Kidney tubule cell (primary cell): ENCODE measurements at regions not wholly inside any gene's neighbourhood (a gene's known extent, or its start where the extent isn't known, plus 50 kb on each side); places are given as distances from the start of the nearest gene placed in this dataset.
A peak's percentile ranks its signal among the peaks of the same experiment; 100 is the strongest.
"Not testable (repeated sequence)": the region's sequence is repeated elsewhere in the genome, so short reads cannot be mapped to it uniquely, and the experiment has no call there.

ENCODE experiments used
- DNase-seq: peaks from one replicate; pipeline ENCODE4 v3.0.0-alpha.2; 2018; ENCODE audit warnings: low spot score

GRCh38 chr21:18104802-18105201, 139.8 kb upstream of the CHODL start:
- no peak for DNase-seq

GRCh38 chr21:18096413-18096812, 148.2 kb upstream of the CHODL start:
- not testable (repeated sequence) for DNase-seq

DNA sequence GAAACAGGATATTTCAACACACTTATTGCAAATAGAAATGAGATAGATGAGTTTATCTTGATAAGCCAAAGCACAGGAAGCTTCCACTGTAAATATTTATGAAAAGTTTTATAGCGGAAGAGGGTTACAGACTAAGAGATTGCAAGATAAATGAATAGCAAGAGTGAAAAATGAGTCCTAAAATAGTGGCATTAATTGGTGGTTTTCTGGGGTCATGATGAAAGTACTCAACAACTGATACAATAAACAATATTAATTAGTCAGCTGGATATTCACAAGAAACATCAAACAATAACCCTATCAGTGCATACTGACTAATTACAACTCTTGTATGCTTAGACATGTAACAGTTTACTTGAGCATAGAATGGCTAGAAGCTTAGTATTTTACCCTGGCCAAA, 154.8 kb upstream of the CHODL start:
- DNase-seq: no peak

- DNase-seq: no peak
Observed at GRCh38 chr21:18070392-18070791, 174.2 kb upstream of the CHODL start.

GRCh38 chr21:18069875-18070274, 174.8 kb upstream of the CHODL start:
- DNase-seq: no peak

GRCh38 chr21:18060402-18060801, 184.2 kb upstream of the CHODL start:
- DNase-seq: no peak

DNA sequence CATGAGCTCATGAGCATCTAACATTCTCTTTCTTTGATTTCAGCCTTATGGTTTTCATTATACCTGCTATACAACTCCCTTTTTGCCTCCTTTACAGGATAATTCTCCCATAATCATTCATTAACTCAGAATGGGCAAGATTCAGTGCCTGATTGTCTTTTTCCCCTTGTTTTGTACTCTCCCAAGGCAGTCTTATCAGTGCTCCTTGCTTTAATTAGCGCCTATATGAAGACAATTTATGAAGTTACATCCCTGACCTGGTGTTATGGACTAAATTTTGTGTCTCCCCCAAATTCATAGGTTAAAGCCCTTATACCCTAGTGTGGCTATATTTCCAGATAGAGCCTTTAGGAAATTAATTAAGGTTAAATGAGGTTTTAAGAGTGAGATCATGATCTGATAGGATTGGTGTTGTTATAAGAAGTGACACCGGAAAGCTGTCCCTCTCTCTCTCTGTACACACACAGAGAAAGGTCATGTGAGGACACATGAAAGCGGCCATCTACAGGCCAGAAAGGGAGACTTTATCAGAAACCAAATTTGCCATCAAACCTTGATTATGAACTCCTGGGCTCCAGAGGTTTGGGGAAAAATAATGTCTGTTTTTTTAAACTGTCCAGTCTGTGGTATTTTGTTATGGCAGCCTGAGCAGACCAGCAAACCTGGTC, 185.8 kb upstream of the CHODL start:
- no peak for DNase-seq

- DNase-seq: no peak
Observed at GRCh38 chr21:18053151-18053550, 191.5 kb upstream of the CHODL start.

- DNase-seq: no peak
Observed at GRCh38 chr21:18049461-18049860, 195.2 kb upstream of the CHODL start.

DNA sequence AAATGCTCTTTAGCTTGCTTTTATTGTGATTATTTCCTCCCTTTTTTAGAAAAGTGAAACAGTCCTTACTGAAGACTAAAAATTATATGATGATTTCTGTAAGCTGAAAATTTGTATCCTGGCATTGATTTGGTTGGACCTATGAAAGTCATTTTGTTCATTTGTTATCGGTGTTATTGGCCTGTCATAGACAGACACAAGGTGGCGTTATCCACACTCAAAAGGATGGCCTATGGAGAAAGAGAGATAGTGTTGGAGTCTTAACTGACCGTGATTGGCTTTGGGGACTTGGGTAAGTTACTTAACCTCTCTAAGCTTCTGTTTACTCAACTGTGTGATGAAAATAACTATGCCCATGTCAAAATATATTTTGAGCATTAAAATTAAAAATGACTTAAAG, 203.6 kb upstream of the CHODL start:
- DNase-seq: peak; percentile 8

- DNase-seq: peak; percentile 61
Observed at GRCh38 chr21:18030248-18030647, 211.1 kb upstream of the C21orf91 start.

- no peak for DNase-seq
Observed at GRCh38 chr21:18026359-18026758, 207.2 kb upstream of the C21orf91 start.

GRCh38 chr21:18023711-18024110, 204.6 kb upstream of the C21orf91 start:
- no peak for DNase-seq

DNA sequence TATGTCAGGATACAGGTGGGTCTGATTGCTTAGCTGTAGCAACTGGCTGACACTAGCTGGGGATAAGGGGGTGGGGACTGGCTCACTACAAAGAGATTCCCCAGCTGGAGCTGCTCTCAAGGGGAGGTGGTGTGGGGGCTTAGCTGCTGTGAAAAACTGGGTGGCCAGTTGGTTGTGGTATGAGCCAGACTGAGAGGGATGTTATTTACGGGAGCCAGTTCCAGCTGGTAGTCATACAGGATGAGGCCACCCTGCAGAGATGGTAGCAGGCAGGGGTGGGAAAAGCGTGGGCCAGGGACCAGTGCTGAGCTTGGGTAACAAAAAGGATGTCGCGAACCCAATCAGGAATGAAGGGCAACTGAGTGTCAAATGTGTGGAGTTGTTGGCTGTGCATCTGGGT, 204.0 kb upstream of the C21orf91 start:
- no peak for DNase-seq

GRCh38 chr21:18007121-18007520, 188.0 kb upstream of the C21orf91 start:
- DNase-seq: no peak

DNA sequence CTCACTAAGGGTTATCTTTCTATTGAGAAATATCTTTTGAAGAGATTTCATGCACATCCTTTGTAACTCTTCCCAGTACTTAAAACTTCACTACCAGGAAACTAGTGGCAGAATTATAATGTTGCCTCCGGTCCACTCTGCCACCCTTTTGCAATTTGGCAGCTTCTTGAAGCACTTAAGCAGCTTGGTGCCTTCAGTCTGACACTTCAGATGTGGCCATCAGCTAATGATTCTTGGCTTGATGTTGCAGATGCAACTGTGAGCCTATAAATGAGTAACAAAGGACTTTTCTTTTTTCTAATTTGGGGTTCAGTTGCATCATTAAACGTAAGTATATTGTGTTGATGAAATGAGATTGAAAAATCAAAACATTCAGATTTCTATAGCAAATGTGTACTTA, 187.5 kb upstream of the C21orf91 start:
- no peak for DNase-seq

DNA sequence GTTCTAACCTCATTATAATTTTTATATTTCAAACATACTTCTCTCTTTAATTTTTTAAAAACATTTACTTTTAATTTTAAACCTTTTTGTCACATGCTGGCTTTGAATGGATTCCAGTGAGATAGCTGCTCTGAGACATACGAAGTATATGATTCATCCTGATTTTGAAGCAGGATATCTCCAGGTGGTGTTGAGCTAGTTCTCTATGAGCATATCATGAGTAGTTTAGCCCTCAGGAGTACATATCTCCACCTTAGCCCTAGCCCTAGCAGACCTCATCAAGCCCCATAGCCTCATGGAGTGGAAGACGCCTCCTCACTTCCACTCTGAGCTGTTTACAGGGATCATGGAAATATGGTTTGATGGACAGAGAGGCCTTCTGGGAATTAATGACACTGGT, 183.2 kb upstream of the C21orf91 start:
- no peak for DNase-seq

- DNase-seq: no peak
Observed at GRCh38 chr21:18000981-18001686, 182.0 kb upstream of the C21orf91 start.

DNA sequence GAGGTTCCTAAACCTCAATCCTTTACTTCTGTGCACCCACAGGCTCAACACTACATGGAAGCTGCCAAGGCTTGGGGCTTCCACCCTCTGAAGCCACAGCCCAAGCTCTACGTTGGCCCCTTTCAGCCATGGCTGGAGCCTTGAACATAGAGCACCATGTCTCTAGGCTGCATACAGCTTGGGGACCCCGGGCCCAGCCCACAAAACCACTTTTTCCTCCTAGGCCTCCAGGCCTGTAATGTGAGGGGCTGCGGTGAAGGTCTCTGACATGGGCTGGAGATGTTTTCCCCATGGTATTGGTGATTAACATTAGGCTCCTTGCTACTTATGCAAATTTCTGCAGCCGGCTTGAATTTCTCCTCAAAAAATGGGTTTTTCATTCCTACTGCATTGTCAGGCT, 179.4 kb upstream of the C21orf91 start:
- DNase-seq: not testable (repeated sequence)

GRCh38 chr21:17989780-17990179, 170.6 kb upstream of the C21orf91 start:
- no peak for DNase-seq

GRCh38 chr21:17988102-17988437, 168.9 kb upstream of the C21orf91 start:
- peak; percentile 1 for DNase-seq

GRCh38 chr21:17987382-17988101, 168.4 kb upstream of the C21orf91 start:
- no peak for DNase-seq

- no peak for DNase-seq
Observed at GRCh38 chr21:17981060-17981740, 162.0 kb upstream of the C21orf91 start.
